NOMO-1 (cell line): ENCODE measurements at regions not wholly inside any gene's neighbourhood (a gene's known extent, or its start where the extent isn't known, plus 50 kb on each side); places are given as distances from the start of the nearest gene placed in this dataset.

ENCODE experiments used
- DNase-seq, 2 experiments: peaks; one replicate each; lab custom pipeline; 2025; ENCODE audit not compliant: unreplicated experiment in 2 of 2; lab: John Stamatoyannopoulos, UW

- no peak for DNase-seq
These were observed 57.9 kb upstream of the VSTM2B start for GRCh38 chr19:29467824-29468401.

GRCh38 chr19:29475469-29475868 is 50.3 kb upstream of the VSTM2B start:
- DNase-seq: no peak
